HepG2 (cell line): ENCODE measurements at regions not wholly inside any gene's neighbourhood (a gene's known extent, or its start where the extent isn't known, plus 50 kb on each side); places are given as distances from the start of the nearest gene placed in this dataset.

Source experiments
- AGO1 ChIP-seq: fragments of 200-400 bp; formaldehyde crosslinking; IDR thresholded peaks from 2 replicates; pipeline ENCODE4 v1.6.1; 2017; ENCODE audit warnings: mild to moderate bottlenecking, low read depth, low read length, moderate library complexity; ENCODE audit not compliant: poor library complexity, severe bottlenecking
- CENPX ChIP-seq: sonication (generic); formaldehyde crosslinking; IDR thresholded peaks from 2 replicates; pipeline ENCODE4 v1.9.0; 2021; ENCODE audit warnings: mild to moderate bottlenecking, missing genetic modification reagents, moderate library complexity
- EZH2 ChIP-seq: conservative IDR thresholded peaks from 2 replicates; pipeline ENCODE4 v1.6.1; 2012; ENCODE audit warnings: mild to moderate bottlenecking, low read depth, low read length, moderate library complexity
- FIP1L1 ChIP-seq: fragments of 200-400 bp; formaldehyde crosslinking; IDR thresholded peaks from 2 replicates; pipeline ENCODE4 v1.6.1; 2018; ENCODE audit warnings: low read depth, mild to moderate bottlenecking, low read length, moderate library complexity, borderline replicate concordance; ENCODE audit not compliant: insufficient read depth
- JUNB ChIP-seq: sonication (generic); formaldehyde crosslinking; IDR thresholded peaks from 2 replicates; pipeline ENCODE4 v1.8.0; 2022; ENCODE audit warnings: missing genetic modification reagents, mild to moderate bottlenecking, borderline replicate concordance
- KLF15 ChIP-seq: sonication (generic); formaldehyde crosslinking; IDR thresholded peaks from 2 replicates; pipeline ENCODE4 v1.8.1; 2023; ENCODE audit warnings: borderline replicate concordance, mild to moderate bottlenecking, inconsistent platforms, missing genetic modification reagents, mixed read lengths
- KLF6 ChIP-seq: IDR thresholded peaks from 2 replicates; pipeline ENCODE4 v1.8.0; 2016; ENCODE audit warnings: missing biosample characterization, missing genetic modification reagents
- NR2F1 ChIP-seq, 2 experiments: fragments of 450-650 bp in 1 of 2; formaldehyde crosslinking in 1 of 2; IDR thresholded peaks; 2 replicates each; pipeline versions ENCODE4 v1.5.0 to v1.6.1; 2016 to 2020; ENCODE audit warnings: mild to moderate bottlenecking in 1 of 2, missing compliant biosample characterization in 1 of 2, missing genetic modification reagents in 1 of 2, moderate library complexity in 1 of 2
- PHF5A ChIP-seq: IDR thresholded peaks from one replicate; pipeline ENCODE4 v1.6.1; 2018; ENCODE audit warnings: low read depth, missing genetic modification reagents; ENCODE audit not compliant: unreplicated experiment
- RBM22 ChIP-seq: fragments of 200-400 bp; formaldehyde crosslinking; optimal IDR thresholded peaks from 2 replicates; pipeline ENCODE3; 2017; ENCODE audit warnings: mild to moderate bottlenecking, low read length, moderate library complexity
- SRSF9 ChIP-seq: fragments of 200-400 bp; formaldehyde crosslinking; IDR thresholded peaks from 2 replicates; pipeline ENCODE4 v1.6.1; 2018; ENCODE audit warnings: borderline replicate concordance, mild to moderate bottlenecking, low read depth, low read length; ENCODE audit not compliant: insufficient read depth, poor library complexity, severe bottlenecking
- ZBTB7B ChIP-seq: sonication (generic); formaldehyde crosslinking; IDR thresholded peaks from 2 replicates; pipeline ENCODE4 v1.4.0; 2020; ENCODE audit warnings: missing genetic modification reagents
- ZFP82 ChIP-seq: sonication (generic); formaldehyde crosslinking; IDR thresholded peaks from 2 replicates; pipeline ENCODE4 v1.5.1; 2020; ENCODE audit warnings: mild to moderate bottlenecking, missing genetic modification reagents, borderline replicate concordance
- ZKSCAN8 ChIP-seq: IDR thresholded peaks from 2 replicates; pipeline ENCODE4 v1.6.1; 2016; ENCODE audit warnings: borderline replicate concordance, missing genetic modification reagents, missing compliant biosample characterization
- ZMYM4 ChIP-seq: sonication (generic); formaldehyde crosslinking; IDR thresholded peaks from 2 replicates; pipeline ENCODE4 v1.8.1; 2023; ENCODE audit warnings: mild to moderate bottlenecking, missing genetic modification reagents
- ZNF329 ChIP-seq: sonication (generic); formaldehyde crosslinking; IDR thresholded peaks from 2 replicates; pipeline ENCODE4 v1.9.0; 2021; ENCODE audit warnings: low read depth, mild to moderate bottlenecking, missing genetic modification reagents
- ZNF549 ChIP-seq: sonication (generic); formaldehyde crosslinking; IDR thresholded peaks from 2 replicates; pipeline ENCODE4 v1.5.0; 2020; ENCODE audit warnings: missing genetic modification reagents
- ZNF678 ChIP-seq: sonication (generic); formaldehyde crosslinking; IDR thresholded peaks from 2 replicates; pipeline ENCODE4 v1.4.0; 2020; ENCODE audit warnings: mild to moderate bottlenecking, missing genetic modification reagents
- TF ChIP-seq, protein P1 (sequence below): IDR thresholded peaks from 2 replicates; pipeline ENCODE4 v1.6.1; 2016; ENCODE audit warnings: missing compliant biosample characterization, missing genetic modification reagents, borderline replicate concordance
- TF ChIP-seq, protein P2 (sequence below): sonication (generic); formaldehyde crosslinking; IDR thresholded peaks from 2 replicates; pipeline ENCODE4 v1.8.1; 2023; ENCODE audit warnings: mild to moderate bottlenecking, missing genetic modification reagents
- TF ChIP-seq, protein P3 (sequence below): sonication (generic); formaldehyde crosslinking; IDR thresholded peaks from 2 replicates; pipeline ENCODE4 v1.5.0; 2020; ENCODE audit warnings: missing genetic modification reagents
- TF ChIP-seq, protein P4 (sequence below): IDR thresholded peaks from 2 replicates; pipeline ENCODE4 v1.6.1; 2016; ENCODE audit warnings: low read depth
- TF ChIP-seq, protein P5 (sequence below): sonication (generic); formaldehyde crosslinking; IDR thresholded peaks from 2 replicates; pipeline ENCODE4 v1.4.0; 2020; ENCODE audit warnings: mild to moderate bottlenecking, missing genetic modification reagents

DNA sequence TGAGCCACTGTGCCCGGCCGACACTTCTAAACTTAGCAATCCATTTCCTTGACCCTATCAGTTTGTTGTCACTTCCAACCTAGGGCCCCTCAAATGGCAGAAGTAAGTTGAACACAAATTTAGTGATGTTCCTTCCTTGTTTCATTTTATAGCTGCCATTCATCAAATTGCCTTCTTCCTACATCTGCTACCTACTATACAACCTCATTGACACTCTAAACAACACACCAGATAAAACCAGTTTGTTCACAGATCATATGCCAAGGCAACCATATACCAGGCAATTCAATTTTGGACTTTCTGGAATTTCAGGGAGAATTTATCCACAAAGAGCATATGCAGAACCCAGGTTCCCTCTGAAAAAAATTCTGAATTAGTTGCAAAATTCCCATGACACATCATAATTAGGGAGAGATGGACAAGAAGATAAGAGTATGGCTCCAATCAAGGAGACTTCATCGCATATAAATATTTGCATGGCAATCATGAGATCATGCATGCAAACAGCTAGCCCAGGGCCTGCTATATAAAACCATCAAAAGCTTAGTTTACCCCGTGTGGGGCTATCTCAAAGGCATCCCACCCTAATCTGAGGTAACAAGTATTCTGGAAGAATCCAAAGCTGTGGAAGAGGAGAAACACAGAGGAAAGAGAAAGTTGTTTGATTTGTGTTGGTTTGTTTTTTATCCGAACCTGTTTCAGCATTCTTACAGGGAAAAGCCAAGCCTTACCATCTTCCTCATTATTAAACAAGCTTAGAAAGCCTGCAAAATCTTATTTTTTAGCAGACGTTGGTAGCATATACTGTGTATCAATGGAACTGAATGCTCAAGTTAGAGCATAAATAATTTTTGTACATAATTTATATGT is 132.8 kb upstream of the TNFAIP3 start (continued):
- TF ChIP-seq, protein P1, sequence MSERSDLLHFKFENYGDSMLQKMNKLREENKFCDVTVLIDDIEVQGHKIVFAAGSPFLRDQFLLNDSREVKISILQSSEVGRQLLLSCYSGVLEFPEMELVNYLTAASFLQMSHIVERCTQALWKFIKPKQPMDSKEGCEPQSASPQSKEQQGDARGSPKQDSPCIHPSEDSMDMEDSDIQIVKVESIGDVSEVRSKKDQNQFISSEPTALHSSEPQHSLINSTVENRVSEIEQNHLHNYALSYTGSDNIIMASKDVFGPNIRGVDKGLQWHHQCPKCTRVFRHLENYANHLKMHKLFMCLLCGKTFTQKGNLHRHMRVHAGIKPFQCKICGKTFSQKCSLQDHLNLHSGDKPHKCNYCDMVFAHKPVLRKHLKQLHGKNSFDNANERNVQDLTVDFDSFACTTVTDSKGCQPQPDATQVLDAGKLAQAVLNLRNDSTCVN (CRISPR knock-in tag): no peak
- no peak for TF ChIP-seq RBM22
- no peak for TF ChIP-seq SRSF9
- no peak for TF ChIP-seq ZKSCAN8 (CRISPR knock-in tag)
- no peak for TF ChIP-seq ZBTB7B (CRISPR knock-in tag)
- no peak for TF ChIP-seq ZNF329
- TF ChIP-seq ZNF549 (CRISPR knock-in tag): no peak
- TF ChIP-seq FIP1L1: no peak
- TF ChIP-seq ZMYM4 (CRISPR knock-in tag): no peak
- no peak for TF ChIP-seq JUNB (CRISPR knock-in tag)
- TF ChIP-seq KLF6 (CRISPR knock-in tag): no peak
- TF ChIP-seq, protein P2, sequence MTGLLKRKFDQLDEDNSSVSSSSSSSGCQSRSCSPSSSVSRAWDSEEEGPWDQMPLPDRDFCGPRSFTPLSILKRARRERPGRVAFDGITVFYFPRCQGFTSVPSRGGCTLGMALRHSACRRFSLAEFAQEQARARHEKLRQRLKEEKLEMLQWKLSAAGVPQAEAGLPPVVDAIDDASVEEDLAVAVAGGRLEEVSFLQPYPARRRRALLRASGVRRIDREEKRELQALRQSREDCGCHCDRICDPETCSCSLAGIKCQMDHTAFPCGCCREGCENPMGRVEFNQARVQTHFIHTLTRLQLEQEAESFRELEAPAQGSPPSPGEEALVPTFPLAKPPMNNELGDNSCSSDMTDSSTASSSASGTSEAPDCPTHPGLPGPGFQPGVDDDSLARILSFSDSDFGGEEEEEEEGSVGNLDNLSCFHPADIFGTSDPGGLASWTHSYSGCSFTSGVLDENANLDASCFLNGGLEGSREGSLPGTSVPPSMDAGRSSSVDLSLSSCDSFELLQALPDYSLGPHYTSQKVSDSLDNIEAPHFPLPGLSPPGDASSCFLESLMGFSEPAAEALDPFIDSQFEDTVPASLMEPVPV: no peak
- TF ChIP-seq KLF15 (CRISPR knock-in tag): no peak
- TF ChIP-seq AGO1: no peak
- TF ChIP-seq ZNF678 (CRISPR knock-in tag): no peak
- TF ChIP-seq, protein P3, sequence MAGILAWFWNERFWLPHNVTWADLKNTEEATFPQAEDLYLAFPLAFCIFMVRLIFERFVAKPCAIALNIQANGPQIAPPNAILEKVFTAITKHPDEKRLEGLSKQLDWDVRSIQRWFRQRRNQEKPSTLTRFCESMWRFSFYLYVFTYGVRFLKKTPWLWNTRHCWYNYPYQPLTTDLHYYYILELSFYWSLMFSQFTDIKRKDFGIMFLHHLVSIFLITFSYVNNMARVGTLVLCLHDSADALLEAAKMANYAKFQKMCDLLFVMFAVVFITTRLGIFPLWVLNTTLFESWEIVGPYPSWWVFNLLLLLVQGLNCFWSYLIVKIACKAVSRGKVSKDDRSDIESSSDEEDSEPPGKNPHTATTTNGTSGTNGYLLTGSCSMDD (CRISPR knock-in tag): no peak
- TF ChIP-seq, protein P4, sequence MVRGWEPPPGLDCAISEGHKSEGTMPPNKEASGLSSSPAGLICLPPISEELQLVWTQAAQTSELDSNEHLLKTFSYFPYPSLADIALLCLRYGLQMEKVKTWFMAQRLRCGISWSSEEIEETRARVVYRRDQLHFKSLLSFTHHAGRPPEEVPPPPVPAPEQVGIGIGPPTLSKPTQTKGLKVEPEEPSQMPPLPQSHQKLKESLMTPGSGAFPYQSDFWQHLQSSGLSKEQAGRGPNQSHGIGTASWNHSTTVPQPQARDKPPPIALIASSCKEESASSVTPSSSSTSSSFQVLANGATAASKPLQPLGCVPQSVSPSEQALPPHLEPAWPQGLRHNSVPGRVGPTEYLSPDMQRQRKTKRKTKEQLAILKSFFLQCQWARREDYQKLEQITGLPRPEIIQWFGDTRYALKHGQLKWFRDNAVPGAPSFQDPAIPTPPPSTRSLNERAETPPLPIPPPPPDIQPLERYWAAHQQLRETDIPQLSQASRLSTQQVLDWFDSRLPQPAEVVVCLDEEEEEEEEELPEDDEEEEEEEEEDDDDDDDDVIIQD (CRISPR knock-in tag): no peak
- TF ChIP-seq CENPX: no peak
- no peak for TF ChIP-seq ZFP82
- TF ChIP-seq NR2F1 (CRISPR knock-in tag; IDR thresholded peaks at IDR 0.05): no peak
- TF ChIP-seq, protein P5, sequence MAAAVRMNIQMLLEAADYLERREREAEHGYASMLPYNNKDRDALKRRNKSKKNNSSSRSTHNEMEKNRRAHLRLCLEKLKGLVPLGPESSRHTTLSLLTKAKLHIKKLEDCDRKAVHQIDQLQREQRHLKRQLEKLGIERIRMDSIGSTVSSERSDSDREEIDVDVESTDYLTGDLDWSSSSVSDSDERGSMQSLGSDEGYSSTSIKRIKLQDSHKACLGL (CRISPR knock-in tag): no peak
- TF ChIP-seq PHF5A: no peak
- no peak for TF ChIP-seq EZH2
